PC-3 (cell line): ENCODE measurements at regions not wholly inside any gene's neighbourhood (a gene's known extent, or its start where the extent isn't known, plus 50 kb on each side); places are given as distances from the start of the nearest gene placed in this dataset.

Experiments
- ATAC-seq: fragments of 200-7000 bp; cut with Tn5 transposase; 2 replicates; pipeline ENCODE4 v1.9.1; 2020; ENCODE audit warnings: mild to moderate bottlenecking, moderate library complexity
- BruUV-seq: library from RNA; stranded (reverse); fragments of 400-500 nt; replicated peaks from 2 replicates; lab custom pipeline; 2021; lab: Mats Ljungman, UMichigan
- CTCF ChIA-PET: fragments of 300-600 bp; sonication (Branson Sonifier 250); formaldehyde crosslinking; loops from one replicate; lab custom pipeline; 2022; ENCODE audit warnings: antibody characterized with exemption; lab: Charles Lee
- POLR2A ChIA-PET: fragments of 300-600 bp; sonication (Branson Sonifier 250); formaldehyde crosslinking; loops from one replicate; lab custom pipeline; 2022; ENCODE audit warnings: antibody characterized with exemption; ENCODE audit not compliant: unreplicated experiment; lab: Charles Lee
- DNase-seq: peaks from one replicate; pipeline ENCODE4 v3.0.0-alpha.2; 2015
- H2AFZ ChIP-seq: fragments of 300-600 bp; sonication (generic); 2 replicates; pipeline ENCODE4 v1.6.0; 2016; ENCODE audit warnings: antibody characterized with exemption, low read length
- H3F3A ChIP-seq: fragments of 300-600 bp; sonication (generic); one replicate; pipeline ENCODE4 v1.6.0; 2017; ENCODE audit warnings: antibody characterized with exemption, low read length, control low read depth, mild to moderate bottlenecking; ENCODE audit not compliant: unreplicated experiment
- H3K27ac ChIP-seq: fragments of 300-600 bp; sonication (generic); 2 replicates; pipeline ENCODE4 v1.5.1; 2016; ENCODE audit warnings: mild to moderate bottlenecking, low read length
- H3K27me3 ChIP-seq: fragments of 300-600 bp; sonication (generic); 2 replicates; pipeline ENCODE4 v1.6.1; 2016; ENCODE audit warnings: low read length, mixed read lengths
- H3K36me3 ChIP-seq: fragments of 300-600 bp; sonication (generic); 2 replicates; pipeline ENCODE4 v1.6.1; 2016; ENCODE audit warnings: low read depth, mixed run types, low read length, mixed read lengths
- H3K4me1 ChIP-seq: fragments of 300-600 bp; sonication (generic); 2 replicates; pipeline ENCODE4 v1.5.1; 2016; ENCODE audit warnings: low read length; ENCODE audit not compliant: insufficient read depth
- H3K4me2 ChIP-seq: fragments of 300-600 bp; sonication (generic); 2 replicates; pipeline ENCODE4 v1.6.0; 2016; ENCODE audit warnings: low read length
- H3K4me3 ChIP-seq: fragments of 300-600 bp; sonication (generic); 2 replicates; pipeline ENCODE4 v1.5.1; 2016; ENCODE audit warnings: mild to moderate bottlenecking, low read length, mixed read lengths
- H3K79me2 ChIP-seq: fragments of 300-600 bp; sonication (generic); 2 replicates; pipeline ENCODE4 v1.6.1; 2017; ENCODE audit warnings: low read length, mixed read lengths
- H3K9ac ChIP-seq: fragments of 300-600 bp; sonication (generic); 2 replicates; pipeline ENCODE4 v1.6.0; 2016; ENCODE audit warnings: mild to moderate bottlenecking, low read length
- H3K9me2 ChIP-seq: fragments of 300-600 bp; sonication (generic); replicated peaks from 2 replicates; pipeline ENCODE4 v1.6.1; 2016; ENCODE audit warnings: mixed run types, low read length, mixed read lengths
- H3K9me3 ChIP-seq: fragments of 300-600 bp; sonication (generic); 2 replicates; pipeline ENCODE4 v1.6.1; 2016; ENCODE audit warnings: low read length, mixed read lengths
- H4K20me1 ChIP-seq: fragments of 300-600 bp; sonication (generic); 2 replicates; pipeline ENCODE4 v1.6.1; 2016; ENCODE audit warnings: low read length, mixed read lengths
- CTCF ChIP-seq: fragments of 300-600 bp; sonication (generic); conservative IDR thresholded peaks from 2 replicates; pipeline ENCODE4 v1.5.1; 2017; ENCODE audit warnings: antibody characterized with exemption, low read depth, mild to moderate bottlenecking, low read length
- EZH2 ChIP-seq: fragments of 300-600 bp; sonication (generic); IDR thresholded peaks from one replicate; pipeline ENCODE4 v1.6.1; 2017; ENCODE audit warnings: antibody characterized with exemption, mild to moderate bottlenecking, low read length; ENCODE audit not compliant: unreplicated experiment
- EZH2phosphoT487 ChIP-seq: fragments of 300-600 bp; sonication (generic); IDR thresholded peaks from 2 replicates; pipeline ENCODE4 v1.6.1; 2018; ENCODE audit warnings: mild to moderate bottlenecking, antibody characterized with exemption, low read length, borderline replicate concordance
- intact Hi-C: fragments of 100-400 bp; cut with micrococcal nuclease; formaldehyde crosslinking; loops from 2 replicates; pipeline ENCODE4 v1.9.0; 2023

- Histone ChIP-seq H3K27me3 (0 out of 2 replicates have a peak, but pooled peaks cover 8% of the 10 kb centered on the region), H2AFZ (no peak overlapping the region), H3K4me2 (no peak overlapping the region), H3K4me3 (no peak overlapping the region), H3K9me2 (no peaks in the 10 kb centered on the region), H3K27ac (no peak overlapping the region), H3K79me2 (no peaks in the 10 kb centered on the region), H4K20me1 (no peaks in the 10 kb centered on the region), H3F3A (no peaks in the 10 kb centered on the region), H3K9ac (no peak overlapping the region), H3K9me3 (no peaks in the 10 kb centered on the region), H3K36me3 (no peaks in the 10 kb centered on the region), H3K4me1 (no peaks in the 10 kb centered on the region)
- DNase-seq, result no peak
- intact Hi-C loops, result no loop called here
- ATAC-seq, result no peak
- TF ChIP-seq EZH2 (no peak), EZH2phosphoT487 (no peak), CTCF (no peak)
- ChIA-PET POLR2A (no interaction called here), CTCF (no interaction called here)
- no TSS peak for BruUV-seq
Measured at GRCh38 chr6:159390381-159390780, 221.2 kb downstream of the FNDC1 start.

- no peaks in the 10 kb centered on the region for H3K4me1 ChIP-seq
- BruUV-seq, result no TSS peak
- no peaks in the 10 kb centered on the region for H4K20me1 ChIP-seq
- H3F3A ChIP-seq, result no peaks in the 10 kb centered on the region
- H3K79me2 ChIP-seq, result no peaks in the 10 kb centered on the region
- no peaks in the 10 kb centered on the region for H3K9me3 ChIP-seq
- ChIA-PET POLR2A (no interaction called here), CTCF (no interaction called here)
- TF ChIP-seq EZH2, result no peak
- TF ChIP-seq CTCF, result no peak
- TF ChIP-seq EZH2phosphoT487, result no peak
- H3K27ac ChIP-seq, result no peak overlapping the region
- H3K9ac ChIP-seq, result no peak overlapping the region
- H3K4me3 ChIP-seq, result no peak overlapping the region
- no peak overlapping the region for H2AFZ ChIP-seq
- no peaks in the 10 kb centered on the region for H3K36me3 ChIP-seq
- intact Hi-C loops, result no loop called here
- H3K9me2 ChIP-seq, result no peaks in the 10 kb centered on the region
- no peak overlapping the region for H3K4me2 ChIP-seq
- 0 out of 2 replicates have a peak, but pooled peaks cover 11% of the 10 kb centered on the region for H3K27me3 ChIP-seq
- DNase-seq (no peak), ATAC-seq (no peak)
Measured at GRCh38 chr6:159389695-159390094, 220.5 kb downstream of the FNDC1 start.

GRCh38 chr6:159380114-159380513 is 210.9 kb downstream of the FNDC1 start:
- BruUV-seq, result no TSS peak
- no peak overlapping the region for H3K9ac ChIP-seq
- no peaks in the 10 kb centered on the region for H4K20me1 ChIP-seq
- no peaks in the 10 kb centered on the region for H3K79me2 ChIP-seq
- H3F3A ChIP-seq, result no peaks in the 10 kb centered on the region
- no peak for DNase-seq
- POLR2A ChIA-PET, result no interaction called here
- H3K9me2 ChIP-seq, result no peaks in the 10 kb centered on the region
- H3K4me3 ChIP-seq, result no peak overlapping the region
- intact Hi-C loops, result no loop called here
- H3K4me1 ChIP-seq, result no peaks in the 10 kb centered on the region
- H3K36me3 ChIP-seq, result no peaks in the 10 kb centered on the region
- no peak overlapping the region for H2AFZ ChIP-seq
- no peak for ATAC-seq
- peaks cover 62% of the 10 kb centered on the region for H3K27me3 ChIP-seq
- CTCF ChIA-PET, result no interaction called here
- no peak overlapping the region for H3K4me2 ChIP-seq
- no peak overlapping the region for H3K27ac ChIP-seq
- no peaks in the 10 kb centered on the region for H3K9me3 ChIP-seq
- TF ChIP-seq EZH2phosphoT487, result no peak
